NCI-H1105 (cell line): ENCODE measurements at regions not wholly inside any gene's neighbourhood (a gene's known extent, or its start where the extent isn't known, plus 50 kb on each side); places are given as distances from the start of the nearest gene placed in this dataset.

Source experiments
- DNase-seq: peaks from one replicate; lab custom pipeline; 2025; lab: John Stamatoyannopoulos, UW

- DNase-seq = no peak
Observed at GRCh38 chr2:235360446-235360845, 133.4 kb upstream of the AGAP1 start.

GRCh38 chr2:235365743-235366142, 128.1 kb upstream of the AGAP1 start:
- no peak for DNase-seq

GRCh38 chr2:235366390-235366789, 127.5 kb upstream of the AGAP1 start:
- no peak for DNase-seq

- no peak for DNase-seq
Observed at GRCh38 chr2:235366807-235367206, 127.0 kb upstream of the AGAP1 start.

GRCh38 chr2:235371018-235371417, 122.8 kb upstream of the AGAP1 start:
- peak; percentile 2 for DNase-seq

- no peak for DNase-seq
Observed at GRCh38 chr2:235373171-235373570, 120.7 kb upstream of the AGAP1 start.

- DNase-seq = no peak
Observed at GRCh38 chr2:235377176-235377575, 116.7 kb upstream of the AGAP1 start.

GRCh38 chr2:235378246-235378645, 115.6 kb upstream of the AGAP1 start:
- DNase-seq = no peak

- DNase-seq = no peak
Observed at GRCh38 chr2:235378944-235379343, 114.9 kb upstream of the AGAP1 start.

GRCh38 chr2:235381261-235381912, 112.5 kb upstream of the AGAP1 start:
- no peak for DNase-seq

GRCh38 chr2:235382179-235382578, 111.7 kb upstream of the AGAP1 start:
- no peak for DNase-seq

- DNase-seq = no peak
Observed at GRCh38 chr2:235382601-235383000, 111.2 kb upstream of the AGAP1 start.

- DNase-seq = no peak
Observed at GRCh38 chr2:235383272-235383843, 110.5 kb upstream of the AGAP1 start.

GRCh38 chr2:235384624-235385023, 109.2 kb upstream of the AGAP1 start:
- no peak for DNase-seq

GRCh38 chr2:235389626-235390025, 104.2 kb upstream of the AGAP1 start:
- DNase-seq = no peak

- no peak for DNase-seq
Observed at GRCh38 chr2:235390108-235390815, 103.6 kb upstream of the AGAP1 start.

- DNase-seq = no peak
Observed at GRCh38 chr2:235390816-235391194, 103.0 kb upstream of the AGAP1 start.

- no peak for DNase-seq
Observed at GRCh38 chr2:235391921-235392615, 101.8 kb upstream of the AGAP1 start.

GRCh38 chr2:235394278-235394828, 99.5 kb upstream of the AGAP1 start:
- DNase-seq = no peak

- no peak for DNase-seq
Observed at GRCh38 chr2:235396071-235396846, 97.6 kb upstream of the AGAP1 start.

- DNase-seq = no peak
Observed at GRCh38 chr2:235398321-235398720, 95.5 kb upstream of the AGAP1 start.

- DNase-seq = no peak
Observed at GRCh38 chr2:235399895-235400294, 93.9 kb upstream of the AGAP1 start.
